HepG2 (cell line): ENCODE measurements at regions not wholly inside any gene's neighbourhood (a gene's known extent, or its start where the extent isn't known, plus 50 kb on each side); places are given as distances from the start of the nearest gene placed in this dataset.

Experiments used
- ATAC-seq: fragments of 200-7000 bp; cut with Tn5 transposase; 3 replicates; pipeline ENCODE4 v1.9.1; 2020; ENCODE audit warnings: mild to moderate bottlenecking, moderate library complexity
- BruUV-seq: library from RNA; stranded (reverse); fragments of 400-500 nt; replicated peaks from 2 replicates; lab custom pipeline; 2021; lab: Mats Ljungman, UMichigan
- CTCF ChIA-PET: fragments of 300-600 bp; formaldehyde crosslinking; extraction: SDS; loops from one replicate; lab custom pipeline; 2021; ENCODE audit warnings: low total read pairs, inconsistent platforms, low intra/inter-chr PET ratio; lab: Yijun Ruan, JAX
- POLR2A ChIA-PET: fragments of 350-600 bp; sonication (Branson Sonifier 250); formaldehyde crosslinking; loops from one replicate; lab custom pipeline; 2020; ENCODE audit warnings: antibody characterized with exemption, inconsistent platforms; lab: Yijun Ruan, JAX
- DNase-seq: peaks from one replicate; pipeline ENCODE4 v3.0.0-alpha.2; 2015; ENCODE audit warnings: low spot score
- FAIRE-seq: peaks from 3 replicates; lab custom pipeline; 2011; peaks lifted over from hg19 to GRCh38; lab: Jason Lieb, UNC
- H2AFZ ChIP-seq: one replicate; pipeline ENCODE4 v1.6.1; 2011; ENCODE audit warnings: low read length, inconsistent platforms
- H3K27ac ChIP-seq: fragments of 300-600 bp; 3 replicates; pipeline ENCODE4 v1.8.0; 2011; ENCODE audit warnings: mixed run types, mild to moderate bottlenecking, mixed read lengths, low read length, inconsistent platforms; ENCODE audit not compliant: insufficient read depth; ENCODE audit errors: extremely low read length
- H3K27me3 ChIP-seq, 2 experiments: fragments of 200-600 bp in 1 of 2; 2 replicates in 1 of 2; 3 replicates in 1 of 2; pipeline versions ENCODE4 v1.6.0 to v1.8.0; 2011; ENCODE audit warnings: low read length in 2 of 2, mild to moderate bottlenecking in 2 of 2, moderate library complexity in 2 of 2, inconsistent platforms in 1 of 2; ENCODE audit not compliant: insufficient read depth in 2 of 2, control insufficient read depth in 1 of 2
- H3K36me3 ChIP-seq, 2 experiments: fragments of 200-600 bp in 1 of 2; replicated peaks in 1 of 2; 2 replicates in 1 of 2; 3 replicates in 1 of 2; pipeline versions ENCODE4 v1.5.1 to v1.8.0; 2011; ENCODE audit warnings: low read length in 2 of 2, inconsistent platforms in 1 of 2; ENCODE audit not compliant: insufficient read depth in 2 of 2, control insufficient read depth in 1 of 2
- H3K4me1 ChIP-seq: 2 replicates; pipeline ENCODE4 v1.5.1; 2012; ENCODE audit warnings: low read length, inconsistent platforms; ENCODE audit not compliant: insufficient read depth
- H3K4me2 ChIP-seq: 2 replicates; pipeline ENCODE4 v1.6.0; 2011; ENCODE audit warnings: low read depth, low read length, inconsistent platforms
- H3K4me3 ChIP-seq, 3 experiments: fragments of 200-600 bp in 1 of 3; sonication (generic), shearing (Covaris generic) in 1 of 3; replicated peaks in 1 of 3; 2 replicates each; pipeline ENCODE4 v1.5.1; 2011 to 2016; ENCODE audit warnings: low read length in 3 of 3, inconsistent platforms in 2 of 3, low read depth in 2 of 3, mild to moderate bottlenecking in 2 of 3, control low read depth in 1 of 3, mixed read lengths in 1 of 3; ENCODE audit not compliant: insufficient read depth in 1 of 3
- H3K79me2 ChIP-seq: one replicate; pipeline ENCODE4 v1.6.1; 2011; ENCODE audit warnings: low read length, inconsistent platforms; ENCODE audit not compliant: insufficient read depth
- H3K9ac ChIP-seq: 2 replicates; pipeline ENCODE4 v1.6.0; 2011; ENCODE audit warnings: mild to moderate bottlenecking, low read depth, low read length, inconsistent platforms; ENCODE audit not compliant: insufficient read depth
- H3K9me3 ChIP-seq: 2 replicates; pipeline ENCODE4 v1.5.1; 2012; ENCODE audit warnings: mild to moderate bottlenecking, low read length
- H4K20me1 ChIP-seq: 2 replicates; pipeline ENCODE4 v1.6.0; 2011; ENCODE audit warnings: inconsistent platforms, mild to moderate bottlenecking, low read length, moderate library complexity; ENCODE audit not compliant: insufficient read depth
- ARNT2 ChIP-seq: sonication (generic); formaldehyde crosslinking; IDR thresholded peaks from 2 replicates; pipeline ENCODE4 v1.8.0; 2022; ENCODE audit warnings: mild to moderate bottlenecking, low read depth, missing genetic modification reagents, moderate library complexity
- ATF2 ChIP-seq: sonication (generic); formaldehyde crosslinking; IDR thresholded peaks from 2 replicates; pipeline ENCODE4 v1.4.0; 2020; ENCODE audit warnings: missing genetic modification reagents
- CHD4 ChIP-seq: fragments of 200-600 bp; sonication (generic); IDR thresholded peaks from 2 replicates; pipeline ENCODE4 v1.7.0; 2017; ENCODE audit warnings: mild to moderate bottlenecking, low read length, borderline replicate concordance
- KIAA2018 ChIP-seq: sonication (generic); formaldehyde crosslinking; IDR thresholded peaks from 2 replicates; pipeline ENCODE4 v1.5.0; 2020; ENCODE audit warnings: mild to moderate bottlenecking, missing genetic modification reagents, borderline replicate concordance
- KLF13 ChIP-seq: sonication (generic); formaldehyde crosslinking; IDR thresholded peaks from 2 replicates; pipeline ENCODE4 v1.4.0; 2020; ENCODE audit warnings: mild to moderate bottlenecking, missing genetic modification reagents
- SSRP1 ChIP-seq: IDR thresholded peaks from 2 replicates; pipeline ENCODE4 v1.6.1; 2016; ENCODE audit warnings: control low read depth
- USF2 ChIP-seq, 2 experiments: sonication (generic) in 1 of 2; formaldehyde crosslinking in 1 of 2; IDR thresholded peaks; 2 replicates each; pipeline versions ENCODE4 v1.5.1 to v1.6.1; 2011 to 2020; ENCODE audit warnings: borderline replicate concordance in 1 of 2, low read depth in 1 of 2, low read length in 1 of 2, mild to moderate bottlenecking in 1 of 2, missing genetic modification reagents in 1 of 2, moderate library complexity in 1 of 2
- ZNF101 ChIP-seq: sonication (generic); formaldehyde crosslinking; IDR thresholded peaks from 2 replicates; pipeline ENCODE4 v1.4.0; 2020; ENCODE audit warnings: mild to moderate bottlenecking, low read depth, missing genetic modification reagents, borderline replicate concordance
- ZNF414 ChIP-seq: sonication (generic); formaldehyde crosslinking; IDR thresholded peaks from 2 replicates; pipeline ENCODE4 v1.5.0; 2020; ENCODE audit warnings: missing genetic modification reagents
- ZNF446 ChIP-seq: sonication (generic); formaldehyde crosslinking; IDR thresholded peaks from 2 replicates; pipeline ENCODE4 v1.5.0; 2020; ENCODE audit warnings: mild to moderate bottlenecking, missing genetic modification reagents
- ZNF501 ChIP-seq: sonication (generic); formaldehyde crosslinking; IDR thresholded peaks from 2 replicates; pipeline ENCODE4 v1.5.1; 2020; ENCODE audit warnings: mild to moderate bottlenecking, moderate library complexity, missing genetic modification reagents
- ZNF558 ChIP-seq: sonication (generic); formaldehyde crosslinking; IDR thresholded peaks from 2 replicates; pipeline ENCODE4 v1.9.0; 2022; ENCODE audit warnings: mild to moderate bottlenecking, missing genetic modification reagents, borderline replicate concordance
- ZNF768 ChIP-seq: sonication (generic); formaldehyde crosslinking; IDR thresholded peaks from 2 replicates; pipeline ENCODE4 v1.4.0; 2020; ENCODE audit warnings: missing genetic modification reagents
- WGBS: methylation state at CpG from one replicate; pipeline ENCODE4 v1.1.6; 2017; ENCODE audit warnings: low lambda C conversion rate; 5-methylcytosine and 5-hydroxymethylcytosine counted together
- in situ Hi-C: cut with HindIII; loops from 2 replicates; pipeline ENCODE4 v1.10.0; 2017; ENCODE audit warnings: low pct_unique_long_range_greater_than_20kb; ENCODE audit not compliant: extremely low pct_ligation_motif_present
- intact Hi-C: fragments of 100-400 bp; cut with micrococcal nuclease; formaldehyde crosslinking; loops from one replicate; pipeline ENCODE4 v1.10.0; 2022; ENCODE audit not compliant: unreplicated experiment

GRCh38 chr3:106794442-106794841 lies 582.8 kb upstream of the CCDC54 start:
- Histone ChIP-seq H4K20me1 (no peaks in the 10 kb centered on the region), H3K4me3 (no peak overlapping the region), H3K27me3 (no peaks in the 10 kb centered on the region), H3K4me2 (no peak overlapping the region), H3K79me2 (no peaks in the 10 kb centered on the region), H3K9me3 (no peaks in the 10 kb centered on the region), H3K36me3 (no peaks in the 10 kb centered on the region), H3K27ac (no peak overlapping the region), H2AFZ (no peak overlapping the region), H3K9ac (no peak overlapping the region), H3K4me1 (no peaks in the 10 kb centered on the region)
- CTCF ChIA-PET = no interaction called here
- POLR2A ChIA-PET = no interaction called here
- in situ Hi-C loops = no loop called here
- intact Hi-C loops = no loop called here
- DNase-seq = no peak
- BruUV-seq = no TSS peak
- 16% methylated on average over 3 of the region's 3 CpGs for WGBS
- FAIRE-seq = no peak
- ATAC-seq = no peak
- TF ChIP-seq ZNF558 (no peak), ZNF414 (CRISPR knock-in tag) (no peak), KLF13 (no peak), ARNT2 (no peak), ZNF768 (CRISPR knock-in tag) (no peak), ZNF101 (CRISPR knock-in tag) (no peak), CHD4 (no peak), KIAA2018 (CRISPR knock-in tag) (no peak), USF2 (IDR thresholded peaks at IDR 0.05; ENCODE audit: low read depth, low read length) (no peak), USF2 (CRISPR knock-in tag; IDR thresholded peaks at IDR 0.05; ENCODE audit: borderline replicate concordance) (no peak), ZNF446 (CRISPR knock-in tag) (no peak), ATF2 (CRISPR knock-in tag) (no peak), SSRP1 (CRISPR knock-in tag) (no peak), ZNF501 (no peak)
